ENCODE measurements at regions not wholly inside any gene's neighbourhood (a gene's known extent, or its start where the extent isn't known, plus 50 kb on each side); places are given as distances from the start of the nearest gene placed in this dataset.
"Not testable (repeated sequence)": the region's sequence is repeated elsewhere in the genome, so short reads cannot be mapped to it uniquely, and the experiment has no call there.

DNA sequence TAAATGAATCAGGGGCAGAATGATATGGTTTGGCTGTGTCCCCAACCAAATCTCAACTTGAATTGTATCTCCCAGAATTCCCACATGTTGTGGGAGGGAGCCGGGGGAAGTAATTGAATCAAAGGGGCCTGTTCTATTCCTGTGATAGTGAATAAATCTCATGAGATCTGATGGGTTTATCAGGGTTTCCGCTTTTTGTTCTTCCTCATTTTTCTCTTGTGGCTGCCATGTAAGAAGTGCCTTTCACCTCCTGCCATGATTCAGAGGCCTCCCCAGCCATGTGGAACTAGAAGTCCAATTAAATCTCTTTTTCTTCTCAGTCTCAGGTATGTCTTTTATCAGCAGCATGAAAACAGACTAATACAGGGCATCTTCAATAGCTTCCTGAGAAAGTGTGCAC, 107.0 kb downstream of the OTUD1 start:
- DNase-seq, result not testable (repeated sequence)

DNA sequence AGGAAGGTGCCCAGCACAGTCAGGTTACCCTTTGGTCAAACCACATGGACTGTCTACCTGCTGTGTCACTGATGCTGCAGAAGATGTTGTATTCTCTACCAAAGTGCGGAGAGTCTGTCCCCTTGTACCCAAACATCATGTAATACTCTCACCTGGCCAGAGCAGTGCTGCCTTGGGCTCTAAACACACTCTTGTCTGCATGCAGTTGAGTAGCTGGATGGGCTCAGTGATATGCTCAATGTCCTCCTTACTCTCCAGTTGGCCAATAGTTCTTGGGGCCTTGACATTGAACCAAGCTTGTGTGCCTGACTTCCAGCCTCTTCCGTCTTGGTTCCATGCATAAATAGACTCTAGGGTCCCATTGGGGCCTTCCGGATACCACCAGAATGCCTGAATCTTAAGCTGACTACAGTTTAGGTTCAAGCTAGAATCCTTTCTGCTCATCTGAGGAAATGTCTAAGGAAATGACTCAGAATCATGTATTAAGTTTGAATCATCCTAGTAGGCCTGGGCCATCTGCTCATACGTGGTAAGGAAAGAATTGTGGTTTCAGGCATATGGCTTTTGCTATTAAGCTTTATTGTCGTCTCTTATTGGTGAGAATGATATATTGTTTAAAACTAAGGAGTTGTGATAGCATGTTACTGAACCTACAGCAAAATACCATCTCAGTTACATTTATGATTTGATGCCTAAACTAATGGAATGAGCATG, 118.0 kb downstream of the OTUD1 start:
- DNase-seq, result no peak

DNA sequence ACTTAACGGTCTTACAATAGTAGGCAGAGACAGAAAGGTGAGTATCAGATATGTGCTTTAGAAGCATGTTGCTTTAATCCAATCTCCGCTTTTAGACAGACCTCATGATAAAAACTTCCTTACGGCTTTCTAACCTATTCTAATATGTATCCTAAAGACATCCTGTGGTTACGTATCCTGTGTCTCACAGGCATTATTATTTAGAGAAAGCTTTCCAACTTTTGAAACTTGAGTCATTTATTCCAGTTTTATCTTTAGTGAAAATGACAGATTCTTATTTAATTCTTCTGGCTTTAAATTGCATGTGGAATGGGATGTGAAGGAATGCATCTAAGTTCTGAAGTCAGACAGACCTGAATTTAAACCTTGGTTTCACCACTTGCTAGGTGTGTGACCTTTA, 118.9 kb downstream of the OTUD1 start:
- no peak for DNase-seq

DNA sequence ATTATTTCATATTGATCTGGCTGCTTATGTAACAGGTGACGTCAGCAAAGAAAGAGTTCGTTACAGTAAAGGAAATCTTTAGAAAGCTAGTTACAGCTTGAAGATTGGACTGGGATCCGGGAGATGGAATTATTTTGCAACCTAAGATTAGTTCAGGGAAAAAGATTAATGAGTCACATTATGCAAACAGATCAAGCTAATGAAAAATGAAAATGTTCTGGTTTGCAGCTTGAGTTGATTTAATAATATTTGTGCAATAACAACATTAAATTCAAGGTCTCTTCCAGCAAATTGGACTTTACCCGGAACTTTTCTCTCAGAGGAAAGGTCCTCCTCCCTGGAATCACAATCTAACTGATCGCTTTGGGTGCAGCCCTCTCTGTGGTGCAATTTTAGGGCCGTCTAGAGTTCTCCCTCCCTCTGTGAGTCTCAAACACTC, 119.5 kb downstream of the OTUD1 start:
- no peak for DNase-seq

DNA sequence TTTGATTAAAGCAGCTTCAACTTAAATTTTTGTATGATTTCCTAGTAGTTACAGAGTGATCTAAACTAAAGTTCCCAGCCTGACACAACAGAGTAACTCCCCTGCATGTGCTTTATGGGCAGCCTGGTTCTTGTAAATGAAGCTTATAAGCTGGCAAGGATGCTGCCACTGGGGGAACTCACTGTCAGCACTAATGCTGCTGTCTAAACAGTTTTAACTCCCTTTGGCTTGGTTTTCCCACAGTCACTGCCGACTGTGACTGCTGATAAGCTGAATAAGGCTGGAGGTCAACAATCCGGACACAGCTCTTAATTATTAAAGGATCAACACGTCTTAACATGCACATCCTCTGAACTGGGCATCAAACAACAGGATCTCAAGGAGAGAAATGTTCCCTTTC, 130.1 kb downstream of the OTUD1 start:
- no peak for DNase-seq

DNA sequence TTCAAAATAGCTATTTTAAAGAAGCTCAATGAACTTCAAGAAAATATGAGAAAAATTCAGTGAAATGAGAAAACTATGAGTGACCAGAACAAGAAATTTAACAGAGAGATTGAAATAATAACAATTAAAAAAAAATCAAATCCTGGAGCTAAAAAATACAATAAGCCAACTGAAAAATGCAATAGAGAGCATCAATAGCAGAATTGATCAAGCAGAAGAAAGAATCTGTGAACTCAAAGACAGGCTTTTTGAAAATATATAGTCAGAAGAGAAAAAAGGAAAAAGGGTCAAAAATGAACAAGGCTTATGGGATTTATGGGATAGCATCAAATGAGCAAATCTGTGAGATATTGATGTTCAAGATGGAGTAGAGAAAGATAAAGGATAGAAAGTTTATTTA, 133.0 kb downstream of the OTUD1 start:
- no peak for DNase-seq

DNA sequence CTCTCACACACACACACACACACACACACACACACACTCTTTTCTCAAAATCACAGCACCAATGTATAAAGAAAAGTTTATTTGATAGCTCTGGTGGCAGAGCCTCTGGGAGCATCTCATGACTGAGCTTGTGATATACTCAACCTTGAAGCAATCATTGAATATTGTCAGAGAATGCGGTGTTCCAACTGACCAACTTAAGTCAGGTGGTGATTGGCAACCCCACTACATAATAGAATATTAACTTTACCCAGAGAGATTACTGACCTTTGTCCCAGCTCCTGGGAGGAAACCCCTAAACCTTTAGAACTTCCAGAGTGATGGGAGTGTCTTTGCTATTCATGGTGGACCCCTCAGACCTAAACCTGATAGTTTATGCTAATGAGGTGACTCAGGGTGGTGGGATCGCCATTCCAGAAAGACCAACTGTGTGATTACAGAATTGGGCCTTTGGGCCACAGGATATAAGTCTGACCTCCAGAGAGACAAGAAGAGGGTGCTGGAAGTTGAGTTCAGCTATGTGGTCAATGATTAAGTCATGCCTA, 143.1 kb downstream of the OTUD1 start:
- no peak for DNase-seq

- no peak for DNase-seq
Measured at GRCh38 chr10:23584396-23584795, 145.5 kb downstream of the OTUD1 start.

DNA sequence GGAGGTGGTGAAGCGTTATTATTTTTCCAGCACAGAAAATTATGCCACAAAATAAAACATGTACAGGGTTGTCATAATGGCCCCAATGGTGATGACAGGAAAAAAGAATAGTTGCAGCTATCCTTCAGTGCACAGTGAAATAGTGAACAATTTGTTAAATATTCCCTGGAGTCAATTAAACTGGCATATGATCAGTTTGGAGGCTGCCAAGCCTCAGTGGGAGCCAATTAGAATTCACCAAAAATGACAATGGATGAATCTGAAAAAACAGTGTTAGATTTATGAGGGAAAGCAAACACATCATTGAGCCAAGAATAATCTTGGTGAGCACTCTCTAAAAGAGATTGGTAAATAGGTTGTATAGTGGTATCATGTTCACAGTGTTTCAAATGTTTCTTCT, 146.3 kb downstream of the OTUD1 start:
- no peak for DNase-seq

DNA sequence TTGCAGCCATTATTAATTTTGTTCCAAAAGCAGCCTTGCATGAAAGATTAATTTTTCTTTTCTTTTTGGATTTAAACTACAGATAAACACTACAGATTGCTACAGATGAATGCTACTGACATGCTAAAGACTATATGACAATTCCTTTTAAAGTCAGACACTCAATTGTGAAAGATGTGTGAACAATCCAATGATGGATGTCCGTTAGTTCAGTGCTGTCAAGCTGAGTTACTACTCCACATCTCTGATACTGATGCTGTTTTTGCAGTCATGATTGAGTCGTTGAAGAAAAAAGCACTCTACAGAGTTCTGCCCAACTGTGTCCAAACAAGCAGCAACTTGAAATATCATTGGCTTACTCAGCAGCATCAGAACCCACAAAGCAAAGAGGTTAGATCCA, 146.8 kb downstream of the OTUD1 start:
- no peak for DNase-seq

- DNase-seq, result not testable (repeated sequence)
Measured at GRCh38 chr10:23595278-23595677, 156.4 kb downstream of the OTUD1 start.

- no peak for DNase-seq
Measured at GRCh38 chr10:23604613-23605012, 165.7 kb downstream of the OTUD1 start.

DNA sequence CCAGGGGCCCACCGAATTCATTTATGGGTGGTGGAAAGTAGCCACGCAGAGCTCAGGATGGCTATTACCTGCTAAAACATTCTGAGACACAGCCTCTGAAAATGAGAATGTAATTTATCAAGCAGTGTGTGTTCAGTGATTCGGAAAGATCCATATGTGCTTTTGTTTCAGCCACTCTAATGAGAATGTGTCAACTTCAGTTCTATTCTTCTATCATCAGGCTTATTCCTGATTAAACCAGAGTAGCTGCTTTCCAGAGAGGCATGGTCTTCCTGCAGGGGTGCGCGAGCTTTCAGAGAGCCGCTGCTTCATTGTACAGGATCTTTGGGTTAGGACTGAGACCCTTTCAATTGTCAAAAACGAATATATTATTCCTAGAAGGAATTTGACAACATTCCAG, 167.6 kb downstream of the OTUD1 start:
- DNase-seq, result no peak

- no peak for DNase-seq
Measured at GRCh38 chr10:23608926-23609325, 170.1 kb downstream of the OTUD1 start.

- no peak for DNase-seq
Measured at GRCh38 chr10:23610626-23611307, 171.9 kb downstream of the OTUD1 start.

DNA sequence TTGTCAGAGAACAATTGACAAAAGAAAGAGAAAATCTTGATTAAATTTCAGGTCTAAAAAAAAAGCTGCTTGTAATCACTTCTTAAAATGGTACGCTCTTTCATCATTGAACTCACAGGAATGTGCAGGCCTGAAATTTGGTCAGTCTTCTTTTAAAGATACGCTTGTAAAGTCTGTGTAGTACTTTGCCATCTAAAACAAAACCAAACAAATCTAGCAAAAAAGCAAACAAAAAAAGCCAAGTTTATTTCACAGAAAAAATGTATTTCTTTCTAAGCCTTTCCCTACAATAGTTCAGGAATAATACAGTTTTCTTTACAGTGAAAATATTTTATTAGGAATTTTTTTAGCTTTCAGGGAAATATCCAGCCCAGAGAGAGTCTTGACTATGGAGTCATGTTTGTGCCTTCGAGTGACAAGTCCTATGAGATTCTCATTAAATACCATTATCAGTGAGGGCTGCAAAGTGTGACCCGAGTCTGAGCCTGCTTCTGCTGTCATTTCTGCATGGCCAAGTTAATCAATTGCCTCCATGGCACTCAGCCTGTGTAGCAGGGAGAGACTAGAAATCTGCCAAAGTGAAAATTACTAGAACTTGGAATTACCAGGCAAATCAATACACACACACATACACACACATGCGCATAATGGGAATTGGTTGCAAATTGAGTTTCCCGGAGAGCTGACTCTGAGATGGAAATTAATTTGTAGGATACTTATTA, 172.6 kb downstream of the OTUD1 start:
- no peak for DNase-seq

GRCh38 chr10:23613900-23614299, 175.0 kb downstream of the OTUD1 start:
- no peak for DNase-seq

GRCh38 chr10:23614483-23614882, 175.6 kb downstream of the OTUD1 start:
- DNase-seq, result no peak

GRCh38 chr10:23630376-23630775, 191.5 kb downstream of the OTUD1 start:
- no peak for DNase-seq

DNA sequence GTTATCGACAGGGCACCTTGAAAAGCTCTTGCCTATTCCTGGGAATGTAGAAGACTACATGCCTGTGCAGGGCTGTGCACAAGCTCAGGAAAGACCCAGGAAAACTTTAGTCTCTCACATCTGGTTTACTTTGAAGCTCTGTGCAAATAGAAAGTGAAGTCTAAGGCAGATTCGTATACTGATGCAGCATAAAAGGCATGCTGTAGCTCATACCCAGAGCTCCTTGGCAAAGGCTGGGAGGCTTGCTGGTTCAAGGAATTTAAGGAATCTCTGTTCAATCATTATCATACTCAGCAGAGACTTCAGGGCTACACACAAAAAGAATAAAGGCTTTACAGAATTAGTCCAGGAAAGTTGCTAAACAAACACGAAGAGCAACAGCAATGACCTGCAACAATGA, 192.0 kb downstream of the OTUD1 start:
- no peak for DNase-seq

- no peak for DNase-seq
Measured at GRCh38 chr10:23643111-23643780, 204.4 kb downstream of the OTUD1 start.

DNA sequence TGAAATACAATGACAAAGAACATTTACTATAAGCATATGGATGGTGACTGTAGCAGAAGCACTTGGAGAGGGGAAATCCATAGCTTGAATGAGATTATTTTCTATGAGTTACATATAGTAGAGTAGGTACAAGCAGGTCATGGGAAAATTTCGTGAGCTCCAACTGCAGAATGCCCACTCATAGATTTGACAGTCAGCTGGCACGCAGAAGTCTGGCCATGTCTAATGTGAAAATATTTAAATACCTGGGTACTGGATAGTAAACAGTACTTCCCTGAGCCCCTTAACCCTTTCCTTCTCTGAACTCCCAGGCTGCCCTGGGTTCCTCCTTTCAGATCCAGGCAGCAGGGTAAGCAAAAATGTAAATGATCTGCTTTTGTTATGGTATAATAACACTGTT, 209.7 kb downstream of the OTUD1 start:
- no peak for DNase-seq

- DNase-seq, result no peak
Measured at GRCh38 chr10:23656735-23657134, 217.9 kb downstream of the OTUD1 start.

Data from DMS79 (cell line).